HCT116 (cell line): ENCODE measurements at regions not wholly inside any gene's neighbourhood (a gene's known extent, or its start where the extent isn't known, plus 50 kb on each side); places are given as distances from the start of the nearest gene placed in this dataset.

Source experiments
- ATAC-seq: fragments of 200-7000 bp; cut with Tn5 transposase; 2 replicates; pipeline ENCODE4 v1.9.1; 2020; ENCODE audit warnings: mild to moderate bottlenecking, moderate library complexity
- BruUV-seq: library from RNA; stranded (reverse); fragments of 400-500 nt; replicated peaks from 2 replicates; lab custom pipeline; 2021; lab: Mats Ljungman, UMichigan
- CTCF ChIA-PET: fragments of 300-600 bp; sonication (Branson Sonifier 250); formaldehyde crosslinking; loops from one replicate; lab custom pipeline; 2021; ENCODE audit warnings: antibody characterized with exemption; lab: Charles Lee
- POLR2A ChIA-PET: fragments of 300-600, 350-600 bp; sonication (Branson Sonifier 250); formaldehyde crosslinking; loops from one replicate; lab custom pipeline; 2021; ENCODE audit warnings: antibody characterized with exemption; lab: Charles Lee
- RAD21 ChIA-PET, 2 experiments: fragments of 300-600 bp; sonication (Branson Sonifier 250); formaldehyde crosslinking; loops; one replicate each; lab custom pipeline; 2023; ENCODE audit warnings: low total read pairs in 2 of 2; ENCODE audit not compliant: uncharacterized antibody in 2 of 2, unreplicated experiment in 2 of 2, low non-redundant PET in 1 of 2; lab: Charles Lee
- DNase-seq: peaks from one replicate; pipeline ENCODE4 v3.0.0-alpha.2; 2010; ENCODE audit warnings: low read depth, low spot score
- H2AFZ ChIP-seq: fragments of 200-600 bp; shearing (Covaris generic), sonication (generic); 2 replicates; pipeline ENCODE4 v1.6.1; 2017; ENCODE audit warnings: low read depth, mixed run types, mixed read lengths, antibody characterized with exemption, low read length; ENCODE audit not compliant: poor library complexity, severe bottlenecking
- H3K27ac ChIP-seq: 2 replicates; pipeline ENCODE4 v1.5.1; 2012; ENCODE audit warnings: low read depth, low read length
- H3K27me3 ChIP-seq: fragments of 200-600 bp; sonication (generic); 2 replicates; pipeline ENCODE4 v1.6.1; 2016; ENCODE audit warnings: mixed run types, low read length, mixed read lengths; ENCODE audit not compliant: insufficient read depth
- H3K36me3 ChIP-seq, 2 experiments: fragments of 200-500 bp in 1 of 2; fragments of 200-600 bp in 1 of 2; sonication (Bioruptor generic) in 1 of 2; sonication (generic) in 1 of 2; 2 replicates each; pipeline versions ENCODE4 v1.5.1 to v1.6.1; 2014 to 2016; ENCODE audit warnings: low read length in 2 of 2, inconsistent platforms in 1 of 2, mixed read lengths in 1 of 2, mixed run types in 1 of 2; ENCODE audit not compliant: insufficient read depth in 2 of 2, control insufficient read depth in 1 of 2
- H3K4me1 ChIP-seq, 2 experiments: fragments of 200-600 bp in 1 of 2; sonication (generic) in 1 of 2; 2 replicates each; pipeline versions ENCODE4 v1.5.1 to v1.6.1; 2012 to 2017; ENCODE audit warnings: low read length in 2 of 2, inconsistent platforms in 1 of 2, mild to moderate bottlenecking in 1 of 2, mixed read lengths in 1 of 2, mixed run types in 1 of 2, moderate library complexity in 1 of 2; ENCODE audit not compliant: insufficient read depth in 2 of 2, control insufficient read depth in 1 of 2
- H3K4me2 ChIP-seq: fragments of 200-600 bp; sonication (generic); 2 replicates; pipeline ENCODE4 v1.6.1; 2017; ENCODE audit warnings: mixed run types, low read length, mixed read lengths
- H3K4me3 ChIP-seq, 2 experiments: fragments of 200-600 bp in 1 of 2; sonication (generic) in 1 of 2; replicated peaks in 1 of 2; 2 replicates each; pipeline ENCODE4 v1.5.1; 2011 to 2016; ENCODE audit warnings: low read length in 2 of 2, control low read depth in 1 of 2, low read depth in 1 of 2, mild to moderate bottlenecking in 1 of 2, mixed read lengths in 1 of 2, mixed run types in 1 of 2
- H3K79me2 ChIP-seq: fragments of 200-600 bp; sonication (generic); 2 replicates; pipeline ENCODE4 v1.6.1; 2017; ENCODE audit warnings: mild to moderate bottlenecking, mixed run types, low read length, moderate library complexity, mixed read lengths; ENCODE audit not compliant: insufficient read depth
- H3K9ac ChIP-seq: fragments of 200-600 bp; sonication (generic); 2 replicates; pipeline ENCODE4 v1.6.1; 2016; ENCODE audit warnings: low read length, mixed read lengths
- H3K9me2 ChIP-seq: fragments of 200-600 bp; sonication (generic), shearing (Covaris generic); 2 replicates; pipeline ENCODE4 v1.6.1; 2017; ENCODE audit warnings: mixed run types, mild to moderate bottlenecking, moderate library complexity; ENCODE audit not compliant: insufficient read depth
- H3K9me3 ChIP-seq, 2 experiments: fragments of 200-500 bp in 1 of 2; fragments of 200-600 bp in 1 of 2; sonication (Bioruptor generic) in 1 of 2; sonication (generic) in 1 of 2; 2 replicates each; pipeline ENCODE4 v1.6.1; 2014 to 2017; ENCODE audit warnings: low read length in 2 of 2, mixed read lengths in 2 of 2, inconsistent platforms in 1 of 2, low read depth in 1 of 2, mild to moderate bottlenecking in 1 of 2, mixed run types in 1 of 2, moderate library complexity in 1 of 2; ENCODE audit not compliant: control insufficient read depth in 1 of 2, insufficient read depth in 1 of 2
- H4K20me1 ChIP-seq: fragments of 200-600 bp; sonication (generic), shearing (Covaris generic); 2 replicates; pipeline ENCODE4 v1.6.1; 2017; ENCODE audit warnings: mixed run types, mild to moderate bottlenecking, moderate library complexity; ENCODE audit not compliant: insufficient read depth
- CBX3 ChIP-seq: IDR thresholded peaks from 2 replicates; pipeline ENCODE4 v1.6.1; 2012; ENCODE audit warnings: low read depth
- EZH2phosphoT487 ChIP-seq: fragments of 200-600 bp; IDR thresholded peaks from 2 replicates; pipeline ENCODE4 v1.6.1; 2018; ENCODE audit warnings: antibody characterized with exemption, borderline replicate concordance
- RAD21 ChIP-seq: IDR thresholded peaks from 2 replicates; pipeline ENCODE4 v1.6.1; 2012; ENCODE audit warnings: low read depth, mild to moderate bottlenecking
- SP1 ChIP-seq: IDR thresholded peaks from 2 replicates; pipeline ENCODE4 v1.6.1; 2012; ENCODE audit warnings: low read depth
- YY1 ChIP-seq: IDR thresholded peaks from 2 replicates; pipeline ENCODE4 v1.6.1; 2011; ENCODE audit warnings: low read length, low read depth, moderate library complexity, mild to moderate bottlenecking; ENCODE audit not compliant: insufficient replicate concordance; ENCODE audit errors: extremely low read depth
- ZFX ChIP-seq: fragments of 450-650 bp; IDR thresholded peaks from 2 replicates; pipeline ENCODE4 v1.6.1; 2017
- ZNF274 ChIP-seq: fragments of 200-500 bp; sonication (Bioruptor generic); IDR thresholded peaks from 2 replicates; pipeline ENCODE4 v1.6.1; 2014; ENCODE audit warnings: mild to moderate bottlenecking, low read depth, low read length, inconsistent platforms
- intact Hi-C: fragments of 100-400 bp; cut with micrococcal nuclease; formaldehyde crosslinking; loops from 2 replicates; pipeline ENCODE4 v1.10.0; 2022
- TF ChIP-seq, protein P1 (sequence below): IDR thresholded peaks from 2 replicates; pipeline ENCODE4 v1.6.1; 2011; ENCODE audit warnings: mild to moderate bottlenecking, low read length, moderate library complexity; ENCODE audit not compliant: insufficient replicate concordance; ENCODE audit errors: extremely low read depth
- TF ChIP-seq, protein P2 (sequence below): IDR thresholded peaks from 2 replicates; pipeline ENCODE4 v1.6.1; 2012

DNA sequence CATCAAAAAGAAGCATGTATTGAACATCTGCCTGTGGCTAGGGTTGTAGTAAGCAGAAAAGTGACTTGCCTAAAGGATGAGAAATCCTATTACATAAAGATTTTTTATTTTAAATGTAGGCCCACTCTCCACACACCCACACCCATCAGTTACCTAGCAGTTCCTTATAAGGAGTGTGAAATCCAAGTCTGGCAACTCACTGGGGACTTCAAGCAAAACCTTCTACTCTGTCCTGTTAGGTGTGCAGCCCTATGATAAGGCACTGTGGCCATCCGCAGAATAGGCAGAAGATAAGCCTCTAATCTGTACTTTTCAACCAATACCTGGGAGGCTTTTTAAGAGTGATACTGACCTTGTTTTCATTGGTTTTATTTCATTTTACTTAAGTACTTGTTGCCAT lies 52.7 kb upstream of the TJP1 start:
- DNase-seq (no peak), ATAC-seq (no peak)
- CTCF ChIA-PET, result no interaction called here
- Histone ChIP-seq H3K27ac (no peak overlapping the region), H3K36me3 (no peaks in the 10 kb centered on the region), H3K9me3 (no peaks in the 10 kb centered on the region), H3K9ac (no peak overlapping the region), H2AFZ (no peak overlapping the region), H3K9me2 (no peaks in the 10 kb centered on the region), H3K4me1 (no peaks in the 10 kb centered on the region), H3K4me2 (no peak overlapping the region), H3K27me3 (no peaks in the 10 kb centered on the region), H4K20me1 (no peaks in the 10 kb centered on the region), H3K79me2 (no peaks in the 10 kb centered on the region), H3K4me3 (no peak overlapping the region)
- TF ChIP-seq CBX3 (no peak), YY1 (no peak), SP1 (no peak), RAD21 (no peak), ZFX (no peak), EZH2phosphoT487 (no peak), ZNF274 (no peak)
- TF ChIP-seq, protein P1, sequence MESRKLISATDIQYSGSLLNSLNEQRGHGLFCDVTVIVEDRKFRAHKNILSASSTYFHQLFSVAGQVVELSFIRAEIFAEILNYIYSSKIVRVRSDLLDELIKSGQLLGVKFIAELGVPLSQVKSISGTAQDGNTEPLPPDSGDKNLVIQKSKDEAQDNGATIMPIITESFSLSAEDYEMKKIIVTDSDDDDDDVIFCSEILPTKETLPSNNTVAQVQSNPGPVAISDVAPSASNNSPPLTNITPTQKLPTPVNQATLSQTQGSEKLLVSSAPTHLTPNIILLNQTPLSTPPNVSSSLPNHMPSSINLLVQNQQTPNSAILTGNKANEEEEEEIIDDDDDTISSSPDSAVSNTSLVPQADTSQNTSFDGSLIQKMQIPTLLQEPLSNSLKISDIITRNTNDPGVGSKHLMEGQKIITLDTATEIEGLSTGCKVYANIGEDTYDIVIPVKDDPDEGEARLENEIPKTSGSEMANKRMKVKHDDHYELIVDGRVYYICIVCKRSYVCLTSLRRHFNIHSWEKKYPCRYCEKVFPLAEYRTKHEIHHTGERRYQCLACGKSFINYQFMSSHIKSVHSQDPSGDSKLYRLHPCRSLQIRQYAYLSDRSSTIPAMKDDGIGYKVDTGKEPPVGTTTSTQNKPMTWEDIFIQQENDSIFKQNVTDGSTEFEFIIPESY, result no peak
- TF ChIP-seq, protein P2, sequence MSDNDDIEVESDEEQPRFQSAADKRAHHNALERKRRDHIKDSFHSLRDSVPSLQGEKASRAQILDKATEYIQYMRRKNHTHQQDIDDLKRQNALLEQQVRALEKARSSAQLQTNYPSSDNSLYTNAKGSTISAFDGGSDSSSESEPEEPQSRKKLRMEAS, result no peak
- intact Hi-C loops, result no loop called here
- POLR2A ChIA-PET, result no interaction called here
- RAD21 ChIA-PET, result no interaction called here
- no TSS peak for BruUV-seq
